ENCODE measurements at regions not wholly inside any gene's neighbourhood (a gene's known extent, or its start where the extent isn't known, plus 50 kb on each side); places are given as distances from the start of the nearest gene placed in this dataset.

GRCh38 chr18:61616111-61616610 is 276.6 kb downstream of the RNF152 start:
- WGBS, 2 donors: 85 to 93% methylated on average over 4 of the region's 4 CpGs
- TF ChIP-seq POLR2A (IDR thresholded peaks at IDR 0.05) (no peak), CTCF (IDR thresholded peaks at IDR 0.05) (no peak)
- no peaks in the 10 kb centered on the region for H3K4me1 ChIP-seq
- H3K36me3 ChIP-seq: no peaks in the 10 kb centered on the region
- no peak overlapping the region for H3K4me3 ChIP-seq (replicated peaks in 1 of 3)
- H3K27ac ChIP-seq: no peak overlapping the region
- H3K9me3 ChIP-seq: no peaks in the 10 kb centered on the region
- H3K27me3 ChIP-seq: no peaks in the 10 kb centered on the region
- intact Hi-C loops (cut with DNase I): no loop called here
- DNase-seq: no peak

GRCh38 chr18:61612517-61612916 is 279.3 kb downstream of the CDH20 start:
- Histone ChIP-seq H3K4me1 (no peaks in the 10 kb centered on the region), H3K4me3 (replicated peaks in 1 of 3) (no peak overlapping the region), H3K36me3 (no peaks in the 10 kb centered on the region), H3K9me3 (no peaks in the 10 kb centered on the region), H3K27ac (no peak overlapping the region), H3K27me3 (no peaks in the 10 kb centered on the region)
- intact Hi-C loops (cut with DNase I): no loop called here
- peak in 2 of 6 experiments; percentile 16 to 33 for TF ChIP-seq CTCF (IDR thresholded peaks at IDR 0.05)
- TF ChIP-seq POLR2A (IDR thresholded peaks at IDR 0.05): no peak
- DNase-seq: no peak

GRCh38 chr18:61609131-61609530 is 275.9 kb downstream of the CDH20 start:
- H3K27ac ChIP-seq: no peak overlapping the region
- intact Hi-C loops (cut with DNase I): no loop called here
- no peaks in the 10 kb centered on the region for H3K9me3 ChIP-seq
- no peak for TF ChIP-seq POLR2A (IDR thresholded peaks at IDR 0.05)
- TF ChIP-seq CTCF (IDR thresholded peaks at IDR 0.05): no peak
- H3K4me1 ChIP-seq: peaks cover 0 to 20% of the 10 kb centered on the region in 2 donors
- H3K27me3 ChIP-seq: no peaks in the 10 kb centered on the region
- DNase-seq: no peak
- no peaks in the 10 kb centered on the region for H3K36me3 ChIP-seq
- no peak overlapping the region for H3K4me3 ChIP-seq (replicated peaks in 1 of 3)

- TF ChIP-seq POLR2A (IDR thresholded peaks at IDR 0.05) (no peak), CTCF (IDR thresholded peaks at IDR 0.05) (no peak)
- DNase-seq: no peak
- no peaks in the 10 kb centered on the region for H3K27me3 ChIP-seq
- H3K36me3 ChIP-seq: no peaks in the 10 kb centered on the region
- no peak overlapping the region for H3K27ac ChIP-seq
- H3K4me3 ChIP-seq (replicated peaks in 1 of 3): no peak overlapping the region
- no peaks in the 10 kb centered on the region for H3K9me3 ChIP-seq
- intact Hi-C loops (cut with DNase I): no loop called here
- WGBS, 2 donors: 67 to 81% methylated on average over 1 of the region's 1 CpG
- peaks cover 0 to 20% of the 10 kb centered on the region in 2 donors for H3K4me1 ChIP-seq
Measured at GRCh38 chr18:61608316-61608715, 275.1 kb downstream of the CDH20 start.

- H3K27me3 ChIP-seq: no peaks in the 10 kb centered on the region
Measured at GRCh38 chr18:61607867-61608266, 274.6 kb downstream of the CDH20 start.

More at GRCh38 chr18:61607867-61608266, 274.6 kb downstream of the CDH20 start:
- no peak for TF ChIP-seq CTCF (IDR thresholded peaks at IDR 0.05)
- TF ChIP-seq POLR2A (IDR thresholded peaks at IDR 0.05): no peak
- H3K36me3 ChIP-seq: no peaks in the 10 kb centered on the region
- H3K4me1 ChIP-seq: peaks cover 0 to 20% of the 10 kb centered on the region in 2 donors
- no peaks in the 10 kb centered on the region for H3K9me3 ChIP-seq
- no peak for DNase-seq
- intact Hi-C loops (cut with DNase I): no loop called here
- 84 to 93% methylated on average over 2 of the region's 2 CpGs for WGBS, 2 donors
- no peak overlapping the region for H3K4me3 ChIP-seq (replicated peaks in 1 of 3)
- H3K27ac ChIP-seq: no peak overlapping the region
